ENCODE measurements at regions not wholly inside any gene's neighbourhood (a gene's known extent, or its start where the extent isn't known, plus 50 kb on each side); places are given as distances from the start of the nearest gene placed in this dataset.

- Histone ChIP-seq H3K4me3 (ENCODE audit: low read depth in 2 of 2, low read length in 1 of 2) (no peak overlapping the region), H3K27me3 (ENCODE audit: insufficient read depth) (no peaks in the 10 kb centered on the region), H3K9me3 (no peaks in the 10 kb centered on the region), H3K79me2 (ENCODE audit: insufficient read depth) (no peaks in the 10 kb centered on the region), H3K9ac (no peak overlapping the region), H3K27ac (ENCODE audit: low read depth in 2 of 2, low read length in 1 of 2) (no peak overlapping the region), H2AFZ (ENCODE audit: low read depth) (no peak overlapping the region), H3F3A (replicated peaks; ENCODE audit: insufficient read depth) (no peaks in the 10 kb centered on the region), H3K4me1 (ENCODE audit: control insufficient read depth in 1 of 2, insufficient read depth in 2 of 2, low read depth in 1 of 2, low read length in 1 of 2) (peaks cover 0 to 18% of the 10 kb centered on the region in 2 experiments; a peak in 2 of 4 replicates), H3K9me2 (no peaks in the 10 kb centered on the region), H3K36me3 (replicated peaks in 1 of 2; ENCODE audit: control insufficient read depth in 1 of 2, insufficient read depth in 2 of 2, low read length in 1 of 2) (no peaks in the 10 kb centered on the region), H3K4me2 (no peak overlapping the region), H4K20me1 (ENCODE audit: insufficient read depth) (no peaks in the 10 kb centered on the region)
- no peak for TF ChIP-seq REST (IDR thresholded peaks at IDR 0.05; ENCODE audit: low read depth, low read length)
- no peak for TF ChIP-seq MEF2A (IDR thresholded peaks at IDR 0.05; ENCODE audit: borderline replicate concordance, low read depth)
- no peak for TF ChIP-seq ZBTB33 (IDR thresholded peaks at IDR 0.05; ENCODE audit: borderline replicate concordance, low read depth)
- TF ChIP-seq YY1 (IDR thresholded peaks at IDR 0.05; ENCODE audit: low read depth) = no peak
- no peak for TF ChIP-seq EP300 (IDR thresholded peaks at IDR 0.05; ENCODE audit: borderline replicate concordance in 1 of 2, low read depth in 1 of 2, low read length in 1 of 2)
- no peak for TF ChIP-seq TAF1 (IDR thresholded peaks at IDR 0.05; ENCODE audit: borderline replicate concordance, low read depth, low read length)
- TF ChIP-seq CHD2 (IDR thresholded peaks at IDR 0.05; ENCODE audit: low read length, partially characterized antibody) = no peak
- TF ChIP-seq RFX5 (IDR thresholded peaks at IDR 0.05; ENCODE audit: low read length) = no peak
- no peak for TF ChIP-seq TEAD4 (IDR thresholded peaks at IDR 0.05; ENCODE audit: borderline replicate concordance, insufficient read depth)
- TF ChIP-seq IRF3 (IDR thresholded peaks at IDR 0.05; ENCODE audit: low read depth, low read length) = no peak
- no peak for TF ChIP-seq FOXM1 (IDR thresholded peaks at IDR 0.05; ENCODE audit: low read depth)
- no peak for TF ChIP-seq USF1 (IDR thresholded peaks at IDR 0.05; ENCODE audit: borderline replicate concordance, low read depth)
- no peak for TF ChIP-seq FOXJ3 (CRISPR knock-in tag; IDR thresholded peaks at IDR 0.05)
- no peak for TF ChIP-seq SMC3 (IDR thresholded peaks at IDR 0.05; ENCODE audit: low read depth, low read length)
- no peak for TF ChIP-seq GABPA (IDR thresholded peaks at IDR 0.05; ENCODE audit: low read depth)
- no peak for TF ChIP-seq ELF1 (IDR thresholded peaks at IDR 0.05)
- no peak for TF ChIP-seq CTCF (IDR thresholded peaks at IDR 0.05)
- no peak for TF ChIP-seq GATA2 (CRISPR knock-in tag; IDR thresholded peaks at IDR 0.05)
- no peak for DNase-seq
- CTCF ChIA-PET = interaction anchor here (1.0 kb wide), 1 partner anchor 114 kb away, joined by 3 read pairs; no protein-coding TSS in a partner anchor
- 53% methylated on average over 2 of the region's 2 CpGs for WGBS (ENCODE audit: low lambda C conversion rate)
- POLR2A ChIA-PET = no interaction called here
Observed at GRCh38 chr7:24233386-24233785, 50.6 kb upstream of the NPY start.

Measured in SK-N-SH (cell line).